ENCODE measurements at regions not wholly inside any gene's neighbourhood (a gene's known extent, or its start where the extent isn't known, plus 50 kb on each side); places are given as distances from the start of the nearest gene placed in this dataset.
"Not testable (repeated sequence)": the region's sequence is repeated elsewhere in the genome, so short reads cannot be mapped to it uniquely, and the experiment has no call there.

DNA sequence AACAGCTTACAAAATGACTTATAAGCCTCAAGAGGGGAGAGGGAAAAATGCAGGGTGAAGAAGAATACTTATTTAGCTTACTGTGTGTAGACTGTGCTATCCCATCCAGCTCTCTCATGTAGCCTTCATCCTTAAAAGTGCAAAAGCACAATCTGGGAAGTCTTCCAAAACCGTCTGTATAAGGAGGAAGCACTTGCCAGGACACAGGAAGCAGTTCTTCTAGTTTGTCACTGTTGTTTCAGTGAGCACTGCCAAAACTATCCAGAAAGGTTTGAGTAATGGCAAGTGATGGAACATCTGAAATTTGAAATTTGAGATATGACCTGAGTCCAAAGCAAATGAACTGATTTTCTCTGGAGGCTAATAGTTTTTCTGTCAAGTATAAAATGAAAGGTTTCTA, 140.8 kb upstream of the ISL1 start:
- no peaks in the 10 kb centered on the region for H3K27me3 ChIP-seq (ENCODE audit: low read depth, low read length)
- no peaks in the 10 kb centered on the region for H3K4me1 ChIP-seq (ENCODE audit: control insufficient read depth in 1 of 2, insufficient read depth in 2 of 2, low read length in 2 of 2)
- H3K4me3 ChIP-seq (ENCODE audit: low read depth in 1 of 2, low read length in 2 of 2): no peak overlapping the region
- H3K36me3 ChIP-seq (ENCODE audit: control insufficient read depth in 1 of 2, insufficient read depth in 2 of 2, low read length in 2 of 2): no peaks in the 10 kb centered on the region
- H3K9me3 ChIP-seq (ENCODE audit: control insufficient read depth in 1 of 2, low read length in 2 of 2): peaks cover 0 to 3% of the 10 kb centered on the region in 2 donors
- no peak overlapping the region for H3K27ac ChIP-seq (ENCODE audit: low read length)

DNA sequence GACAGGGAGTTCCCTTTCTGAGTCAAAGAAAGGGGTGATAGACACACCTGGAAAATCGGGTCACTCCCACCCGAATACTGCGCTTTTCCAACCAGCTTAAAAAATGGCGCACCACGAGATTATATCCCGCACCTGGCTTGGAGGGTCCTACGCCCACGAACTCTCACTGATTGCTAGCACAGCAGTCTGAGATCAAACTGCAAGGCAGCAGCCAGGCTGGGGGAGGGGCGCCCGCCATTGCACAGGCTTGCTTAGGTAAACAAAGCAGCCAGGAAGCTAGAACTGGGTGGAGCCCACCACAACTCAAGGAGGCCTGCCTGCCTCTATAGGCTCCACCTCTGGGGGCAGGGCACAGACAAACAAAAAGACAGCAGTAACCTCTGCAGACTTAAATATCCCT, 132.3 kb upstream of the ISL1 start:
- H3K27ac ChIP-seq (ENCODE audit: low read length); H3K9me3 ChIP-seq (ENCODE audit: control insufficient read depth in 1 of 2, low read length in 2 of 2); H3K27me3 ChIP-seq (ENCODE audit: low read depth, low read length); H3K36me3 ChIP-seq (ENCODE audit: control insufficient read depth in 1 of 2, insufficient read depth in 2 of 2, low read length in 2 of 2); H3K4me3 ChIP-seq (ENCODE audit: low read depth in 1 of 2, low read length in 2 of 2); H3K4me1 ChIP-seq (ENCODE audit: control insufficient read depth in 1 of 2, insufficient read depth in 2 of 2, low read length in 2 of 2): not testable (repeated sequence)

DNA sequence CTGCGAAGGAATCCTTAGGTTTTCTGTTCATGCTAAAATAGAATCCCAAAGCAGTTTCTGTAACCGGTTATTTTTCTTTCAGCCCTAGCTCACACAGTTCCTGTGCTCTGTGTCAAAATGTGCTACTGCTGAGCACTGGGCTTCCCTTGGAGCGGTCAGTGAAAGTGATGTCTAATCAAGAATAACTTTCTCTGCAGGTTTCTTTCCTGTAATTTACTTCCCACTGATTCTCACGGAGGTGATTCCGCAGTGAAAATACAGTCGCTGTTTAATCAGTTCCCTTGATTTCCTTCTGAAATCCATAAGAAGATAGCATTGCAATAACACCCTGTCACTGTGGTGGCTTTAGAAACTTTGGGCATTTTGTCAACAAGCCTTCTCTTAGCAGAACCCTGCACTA, 112.0 kb upstream of the ISL1 start:
- no peaks in the 10 kb centered on the region for H3K27me3 ChIP-seq (ENCODE audit: low read depth, low read length)
- H3K4me3 ChIP-seq (ENCODE audit: low read depth in 1 of 2, low read length in 2 of 2): no peak overlapping the region
- no peaks in the 10 kb centered on the region for H3K36me3 ChIP-seq (ENCODE audit: control insufficient read depth in 1 of 2, insufficient read depth in 2 of 2, low read length in 2 of 2)
- H3K27ac ChIP-seq (ENCODE audit: low read length): no peak overlapping the region
- no peaks in the 10 kb centered on the region for H3K4me1 ChIP-seq (ENCODE audit: control insufficient read depth in 1 of 2, insufficient read depth in 2 of 2, low read length in 2 of 2)
- no peaks in the 10 kb centered on the region for H3K9me3 ChIP-seq (ENCODE audit: control insufficient read depth in 1 of 2, low read length in 2 of 2)

DNA sequence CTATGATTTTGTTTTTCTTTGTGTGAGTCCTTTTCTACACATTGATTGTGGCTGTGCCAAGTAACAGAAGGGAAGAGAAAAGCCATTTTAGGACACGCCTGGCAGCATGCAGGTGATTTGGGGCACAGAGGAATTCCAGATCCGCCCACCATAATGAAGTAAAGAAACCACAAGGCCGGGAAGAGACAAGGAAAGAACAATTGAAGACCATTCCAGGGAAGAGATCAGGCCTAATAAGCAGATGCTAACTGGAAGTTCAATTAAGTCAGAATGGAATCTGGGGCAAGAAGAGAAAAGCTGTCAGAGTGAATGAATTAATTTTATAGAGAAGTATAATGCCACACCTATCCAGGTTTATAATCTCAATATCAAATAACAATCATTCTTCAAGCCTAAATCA, 110.2 kb upstream of the ISL1 start:
- H3K4me3 ChIP-seq (ENCODE audit: low read depth in 1 of 2, low read length in 2 of 2): no peak overlapping the region
- no peaks in the 10 kb centered on the region for H3K36me3 ChIP-seq (ENCODE audit: control insufficient read depth in 1 of 2, insufficient read depth in 2 of 2, low read length in 2 of 2)
- no peaks in the 10 kb centered on the region for H3K9me3 ChIP-seq (ENCODE audit: control insufficient read depth in 1 of 2, low read length in 2 of 2)
- H3K27ac ChIP-seq (ENCODE audit: low read length): no peak overlapping the region
- no peaks in the 10 kb centered on the region for H3K4me1 ChIP-seq (ENCODE audit: control insufficient read depth in 1 of 2, insufficient read depth in 2 of 2, low read length in 2 of 2)
- no peaks in the 10 kb centered on the region for H3K27me3 ChIP-seq (ENCODE audit: low read depth, low read length)

DNA sequence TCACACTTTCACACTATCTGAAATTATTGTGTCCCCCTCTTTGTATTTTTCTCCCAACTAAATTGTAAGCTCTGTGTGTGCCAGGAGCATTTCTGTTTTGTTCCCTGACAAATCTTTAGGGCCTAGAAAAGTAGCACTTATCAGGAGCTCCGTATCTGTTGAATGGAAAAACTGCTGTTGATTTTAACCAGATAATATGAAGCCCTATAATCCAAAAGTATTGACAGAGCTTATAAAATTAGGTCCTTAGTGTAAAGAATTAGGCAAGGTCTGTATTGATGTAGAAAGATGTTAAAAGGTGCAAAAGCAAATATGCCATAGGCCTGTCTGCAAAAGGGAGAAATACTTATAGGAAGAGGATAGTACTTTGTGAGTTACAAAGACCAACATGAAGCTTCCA, 109.4 kb upstream of the ISL1 start:
- Histone ChIP-seq H3K27me3 (ENCODE audit: low read depth, low read length) (no peaks in the 10 kb centered on the region), H3K9me3 (ENCODE audit: control insufficient read depth in 1 of 2, low read length in 2 of 2) (no peaks in the 10 kb centered on the region), H3K4me3 (ENCODE audit: low read depth in 1 of 2, low read length in 2 of 2) (no peak overlapping the region), H3K27ac (ENCODE audit: low read length) (no peak overlapping the region), H3K36me3 (ENCODE audit: control insufficient read depth in 1 of 2, insufficient read depth in 2 of 2, low read length in 2 of 2) (no peaks in the 10 kb centered on the region), H3K4me1 (ENCODE audit: control insufficient read depth in 1 of 2, insufficient read depth in 2 of 2, low read length in 2 of 2) (no peaks in the 10 kb centered on the region)

DNA sequence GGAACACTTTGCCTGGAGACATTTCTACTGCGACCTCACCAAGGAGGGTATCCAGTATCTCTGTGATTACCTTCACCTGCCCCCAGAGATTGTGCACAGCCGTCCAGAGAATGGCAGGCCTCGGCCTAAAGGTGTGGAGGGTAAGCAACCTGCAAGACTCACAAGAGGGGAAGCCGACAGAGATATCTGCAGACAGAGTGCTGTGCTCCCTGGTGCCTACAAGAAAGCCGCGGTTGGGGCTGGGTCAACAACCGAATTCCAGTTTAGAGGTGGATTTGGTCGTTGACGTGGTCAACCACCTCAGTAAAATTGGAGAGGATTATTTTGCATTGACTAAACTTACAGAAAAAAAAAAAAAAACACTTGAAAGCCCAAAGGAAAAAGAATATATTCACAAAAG, 107.8 kb upstream of the ISL1 start:
- H3K9me3 ChIP-seq (ENCODE audit: control insufficient read depth in 1 of 2, low read length in 2 of 2): no peaks in the 10 kb centered on the region
- no peaks in the 10 kb centered on the region for H3K36me3 ChIP-seq (ENCODE audit: control insufficient read depth in 1 of 2, insufficient read depth in 2 of 2, low read length in 2 of 2)
- no peak overlapping the region for H3K27ac ChIP-seq (ENCODE audit: low read length)
- H3K27me3 ChIP-seq (ENCODE audit: low read depth, low read length): no peaks in the 10 kb centered on the region
- no peaks in the 10 kb centered on the region for H3K4me1 ChIP-seq (ENCODE audit: control insufficient read depth in 1 of 2, insufficient read depth in 2 of 2, low read length in 2 of 2)
- no peak overlapping the region for H3K4me3 ChIP-seq (ENCODE audit: low read depth in 1 of 2, low read length in 2 of 2)

DNA sequence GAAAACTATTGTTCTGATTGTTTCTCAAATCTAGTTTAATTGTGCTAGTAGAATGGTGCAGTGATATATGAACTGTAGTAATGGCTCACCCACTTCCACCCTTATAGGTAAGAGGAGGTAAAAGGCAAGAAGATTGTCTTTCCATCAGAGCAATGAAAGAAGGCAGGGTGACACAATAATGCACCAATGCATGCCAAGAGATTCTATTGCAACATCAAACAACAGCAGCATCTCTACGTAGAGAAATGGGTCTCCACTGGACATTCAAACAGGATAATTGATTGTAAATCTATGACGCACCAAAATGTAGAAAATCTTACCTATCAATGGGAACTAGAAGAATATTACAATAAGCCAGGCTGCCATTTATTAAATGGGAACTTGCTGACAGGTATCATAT, 107.0 kb upstream of the ISL1 start:
- Histone ChIP-seq H3K36me3 (ENCODE audit: control insufficient read depth in 1 of 2, insufficient read depth in 2 of 2, low read length in 2 of 2) (no peaks in the 10 kb centered on the region), H3K4me1 (ENCODE audit: control insufficient read depth in 1 of 2, insufficient read depth in 2 of 2, low read length in 2 of 2) (no peaks in the 10 kb centered on the region), H3K27me3 (ENCODE audit: low read depth, low read length) (no peaks in the 10 kb centered on the region), H3K4me3 (ENCODE audit: low read depth in 1 of 2, low read length in 2 of 2) (no peak overlapping the region), H3K9me3 (ENCODE audit: control insufficient read depth in 1 of 2, low read length in 2 of 2) (no peaks in the 10 kb centered on the region), H3K27ac (ENCODE audit: low read length) (no peak overlapping the region)

DNA sequence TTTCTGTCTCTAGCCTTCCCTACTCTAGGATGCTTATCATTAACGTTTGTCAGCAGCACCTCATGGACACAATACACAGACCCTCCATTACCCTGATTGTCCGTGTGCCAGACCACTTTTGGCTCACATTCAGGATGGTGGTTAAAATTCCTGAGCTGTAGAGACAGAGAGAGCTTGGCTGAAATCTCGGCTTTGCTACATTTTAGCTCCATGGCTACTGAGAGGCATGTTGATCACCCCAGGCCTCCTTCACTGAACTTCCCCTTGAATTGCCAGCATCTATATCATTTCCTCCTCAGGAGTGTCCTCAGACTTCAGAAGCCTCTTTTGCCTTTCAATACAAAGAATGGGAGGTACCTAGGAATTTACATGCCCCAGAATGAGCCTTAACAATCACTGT, 104.7 kb upstream of the ISL1 start:
- H3K36me3 ChIP-seq (ENCODE audit: control insufficient read depth in 1 of 2, insufficient read depth in 2 of 2, low read length in 2 of 2): no peaks in the 10 kb centered on the region
- no peaks in the 10 kb centered on the region for H3K27me3 ChIP-seq (ENCODE audit: low read depth, low read length)
- no peak overlapping the region for H3K4me3 ChIP-seq (ENCODE audit: low read depth in 1 of 2, low read length in 2 of 2)
- H3K9me3 ChIP-seq (ENCODE audit: control insufficient read depth in 1 of 2, low read length in 2 of 2): no peaks in the 10 kb centered on the region
- no peaks in the 10 kb centered on the region for H3K4me1 ChIP-seq (ENCODE audit: control insufficient read depth in 1 of 2, insufficient read depth in 2 of 2, low read length in 2 of 2)
- no peak overlapping the region for H3K27ac ChIP-seq (ENCODE audit: low read length)

DNA sequence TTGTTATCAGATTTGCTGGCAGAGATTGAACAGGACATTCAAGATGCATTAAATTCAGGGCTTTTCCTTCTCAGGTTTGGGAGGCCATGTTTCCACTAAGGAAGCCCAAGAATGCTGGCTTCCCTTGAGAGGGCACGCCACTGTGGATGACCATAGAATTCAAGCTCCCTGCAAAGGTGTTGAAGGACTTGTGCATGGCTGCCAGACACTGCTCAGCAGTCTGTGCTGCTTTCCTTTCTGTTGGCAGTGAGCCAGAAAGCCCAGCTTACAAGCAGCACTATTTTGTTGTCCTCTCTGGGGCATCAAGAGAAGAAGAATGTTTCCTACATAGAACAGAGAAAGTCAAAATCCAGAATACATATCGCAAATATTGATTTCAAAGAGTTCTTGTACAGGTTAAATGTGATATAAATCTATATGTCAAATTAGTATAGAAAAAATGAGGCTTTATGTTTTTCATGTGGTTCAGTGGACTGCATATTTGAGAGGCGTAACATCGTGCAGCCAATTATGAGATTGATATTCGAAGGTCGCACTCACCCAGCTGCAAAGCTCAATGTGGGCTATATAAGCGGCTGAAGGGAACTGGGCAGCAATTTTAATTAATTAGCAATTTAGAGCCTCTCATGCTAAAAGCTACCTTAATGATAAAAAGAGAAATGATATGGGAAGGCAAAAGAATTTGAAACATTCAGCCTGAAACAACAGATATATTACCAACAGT, 103.1 kb upstream of the ISL1 start:
- H3K9me3 ChIP-seq (ENCODE audit: control insufficient read depth in 1 of 2, low read length in 2 of 2): no peaks in the 10 kb centered on the region
- no peaks in the 10 kb centered on the region for H3K27me3 ChIP-seq (ENCODE audit: low read depth, low read length)
- H3K36me3 ChIP-seq (ENCODE audit: control insufficient read depth in 1 of 2, insufficient read depth in 2 of 2, low read length in 2 of 2): no peaks in the 10 kb centered on the region
- H3K4me3 ChIP-seq (ENCODE audit: low read depth in 1 of 2, low read length in 2 of 2): no peak overlapping the region
- H3K27ac ChIP-seq (ENCODE audit: low read length): no peak overlapping the region
- no peaks in the 10 kb centered on the region for H3K4me1 ChIP-seq (ENCODE audit: control insufficient read depth in 1 of 2, insufficient read depth in 2 of 2, low read length in 2 of 2)

DNA sequence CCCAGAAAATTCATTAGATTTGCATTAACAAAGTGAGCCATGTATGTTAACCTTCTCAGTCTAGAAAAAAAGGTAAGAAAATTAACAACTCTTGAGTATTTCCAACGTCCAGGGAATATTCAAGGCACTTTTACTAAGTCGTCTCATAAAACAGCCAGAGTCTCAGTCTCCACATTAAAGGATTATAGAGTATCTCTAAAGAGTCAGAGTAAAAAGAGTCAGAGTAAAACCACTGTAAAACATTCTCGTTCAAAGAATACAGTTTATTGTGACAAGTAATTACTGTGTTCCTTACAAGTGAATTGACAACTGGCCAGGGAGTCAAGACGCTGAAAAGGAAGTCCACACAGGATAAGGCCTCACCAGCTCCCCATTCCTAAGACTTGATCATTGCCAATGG, 97.2 kb upstream of the ISL1 start:
- Histone ChIP-seq H3K9me3 (ENCODE audit: control insufficient read depth in 1 of 2, low read length in 2 of 2) (no peaks in the 10 kb centered on the region), H3K27me3 (ENCODE audit: low read depth, low read length) (no peaks in the 10 kb centered on the region), H3K36me3 (ENCODE audit: control insufficient read depth in 1 of 2, insufficient read depth in 2 of 2, low read length in 2 of 2) (no peaks in the 10 kb centered on the region), H3K27ac (ENCODE audit: low read length) (no peak overlapping the region), H3K4me1 (ENCODE audit: control insufficient read depth in 1 of 2, insufficient read depth in 2 of 2, low read length in 2 of 2) (no peaks in the 10 kb centered on the region), H3K4me3 (ENCODE audit: low read depth in 1 of 2, low read length in 2 of 2) (no peak overlapping the region)

DNA sequence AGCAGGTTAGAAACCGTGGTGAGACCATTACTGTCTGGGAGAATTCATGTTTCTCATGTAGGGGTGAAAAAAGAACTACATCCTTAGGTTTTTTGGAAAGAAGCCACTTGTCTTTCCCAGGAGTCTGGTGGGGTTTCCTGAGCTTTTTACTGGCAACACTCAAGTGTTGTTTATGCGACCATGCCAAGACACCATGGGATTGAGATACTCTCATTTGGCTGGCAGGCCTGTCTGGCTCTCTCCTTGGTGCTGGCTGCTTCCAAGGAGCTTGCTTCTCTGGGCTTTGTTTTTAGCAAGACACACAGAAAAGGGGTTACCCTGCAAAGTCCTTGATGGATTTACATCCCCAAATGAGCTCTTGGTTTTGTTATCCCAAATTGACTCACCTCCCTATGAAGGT, 80.9 kb upstream of the ISL1 start:
- Histone ChIP-seq H3K27me3 (ENCODE audit: low read depth, low read length) (no peaks in the 10 kb centered on the region), H3K9me3 (ENCODE audit: control insufficient read depth in 1 of 2, low read length in 2 of 2) (no peaks in the 10 kb centered on the region), H3K4me1 (ENCODE audit: control insufficient read depth in 1 of 2, insufficient read depth in 2 of 2, low read length in 2 of 2) (no peaks in the 10 kb centered on the region), H3K27ac (ENCODE audit: low read length) (no peak overlapping the region), H3K4me3 (ENCODE audit: low read depth in 1 of 2, low read length in 2 of 2) (no peak overlapping the region), H3K36me3 (ENCODE audit: control insufficient read depth in 1 of 2, insufficient read depth in 2 of 2, low read length in 2 of 2) (no peaks in the 10 kb centered on the region)

DNA sequence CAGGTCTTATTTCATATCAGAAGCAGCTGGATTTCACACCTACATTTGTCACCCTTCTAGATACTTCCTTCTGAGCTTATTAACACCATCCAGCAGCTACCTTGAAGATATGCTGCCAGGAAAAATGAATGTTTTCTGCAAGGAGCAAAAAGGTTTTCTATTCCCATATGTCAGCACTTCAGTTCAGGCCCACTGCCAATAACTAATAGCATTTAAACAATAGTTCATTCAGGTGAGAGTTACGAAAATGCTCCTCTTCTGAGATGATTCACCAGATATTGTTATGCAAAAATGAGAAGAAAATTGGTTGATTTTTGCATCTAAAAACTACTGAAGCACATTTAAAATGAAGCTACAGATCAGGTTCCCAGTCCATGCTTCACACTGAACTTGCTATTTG, 56.4 kb upstream of the ISL1 start:
- no peaks in the 10 kb centered on the region for H3K9me3 ChIP-seq (ENCODE audit: control insufficient read depth in 1 of 2, low read length in 2 of 2)
- H3K27me3 ChIP-seq (ENCODE audit: low read depth, low read length): no peaks in the 10 kb centered on the region
- H3K36me3 ChIP-seq (ENCODE audit: control insufficient read depth in 1 of 2, insufficient read depth in 2 of 2, low read length in 2 of 2): no peaks in the 10 kb centered on the region
- H3K4me1 ChIP-seq (ENCODE audit: control insufficient read depth in 1 of 2, insufficient read depth in 2 of 2, low read length in 2 of 2): no peaks in the 10 kb centered on the region
- H3K4me3 ChIP-seq (ENCODE audit: low read depth in 1 of 2, low read length in 2 of 2): no peak overlapping the region
- H3K27ac ChIP-seq (ENCODE audit: low read length): no peak overlapping the region
